ENCODE measurements at regions not wholly inside any gene's neighbourhood (a gene's known extent, or its start where the extent isn't known, plus 50 kb on each side); places are given as distances from the start of the nearest gene placed in this dataset.

DNA sequence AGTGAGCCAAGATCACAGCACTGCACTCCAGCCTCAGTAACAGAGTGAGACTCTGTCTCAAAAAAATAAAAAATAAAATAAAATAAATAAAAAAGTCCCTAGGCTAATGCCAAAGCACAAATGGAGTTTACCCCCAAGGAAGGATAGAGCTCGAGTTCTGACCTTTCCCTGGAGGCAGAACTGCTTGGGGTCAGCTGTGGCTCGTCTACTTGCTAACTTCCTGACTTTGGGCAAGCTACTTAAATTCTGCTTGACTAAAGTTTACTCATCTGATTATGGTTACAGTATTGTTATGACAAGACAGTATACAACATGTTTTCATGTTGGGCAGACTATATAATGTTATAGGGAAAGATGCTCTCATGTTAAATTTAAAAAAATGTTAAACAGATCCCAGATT lies 359.2 kb downstream of the DNAH5 start:
- TF ChIP-seq EZH2phosphoT487 (IDR thresholded peaks at IDR 0.05; ENCODE audit: borderline replicate concordance) (no peak), POLR2A (IDR thresholded peaks at IDR 0.05; ENCODE audit: borderline replicate concordance, extremely low read depth, insufficient read depth, insufficient read length) (no peak), EZH2 (IDR thresholded peaks at IDR 0.05) (no peak)
- TF ChIP-seq, protein P1, sequence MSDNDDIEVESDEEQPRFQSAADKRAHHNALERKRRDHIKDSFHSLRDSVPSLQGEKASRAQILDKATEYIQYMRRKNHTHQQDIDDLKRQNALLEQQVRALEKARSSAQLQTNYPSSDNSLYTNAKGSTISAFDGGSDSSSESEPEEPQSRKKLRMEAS (IDR thresholded peaks at IDR 0.05) = no peak
- TF ChIP-seq, protein P2, sequence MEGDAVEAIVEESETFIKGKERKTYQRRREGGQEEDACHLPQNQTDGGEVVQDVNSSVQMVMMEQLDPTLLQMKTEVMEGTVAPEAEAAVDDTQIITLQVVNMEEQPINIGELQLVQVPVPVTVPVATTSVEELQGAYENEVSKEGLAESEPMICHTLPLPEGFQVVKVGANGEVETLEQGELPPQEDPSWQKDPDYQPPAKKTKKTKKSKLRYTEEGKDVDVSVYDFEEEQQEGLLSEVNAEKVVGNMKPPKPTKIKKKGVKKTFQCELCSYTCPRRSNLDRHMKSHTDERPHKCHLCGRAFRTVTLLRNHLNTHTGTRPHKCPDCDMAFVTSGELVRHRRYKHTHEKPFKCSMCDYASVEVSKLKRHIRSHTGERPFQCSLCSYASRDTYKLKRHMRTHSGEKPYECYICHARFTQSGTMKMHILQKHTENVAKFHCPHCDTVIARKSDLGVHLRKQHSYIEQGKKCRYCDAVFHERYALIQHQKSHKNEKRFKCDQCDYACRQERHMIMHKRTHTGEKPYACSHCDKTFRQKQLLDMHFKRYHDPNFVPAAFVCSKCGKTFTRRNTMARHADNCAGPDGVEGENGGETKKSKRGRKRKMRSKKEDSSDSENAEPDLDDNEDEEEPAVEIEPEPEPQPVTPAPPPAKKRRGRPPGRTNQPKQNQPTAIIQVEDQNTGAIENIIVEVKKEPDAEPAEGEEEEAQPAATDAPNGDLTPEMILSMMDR (IDR thresholded peaks at IDR 0.05 in 2 of 3, conservative IDR thresholded peaks at IDR 0.05 in 1 of 3; ENCODE audit: borderline replicate concordance in 1 of 3, insufficient read depth in 1 of 3, low read depth in 2 of 3, low read length in 2 of 3) = no peak

Data from HCT116 (cell line).